COLO668 (cell line): ENCODE measurements at regions not wholly inside any gene's neighbourhood (a gene's known extent, or its start where the extent isn't known, plus 50 kb on each side); places are given as distances from the start of the nearest gene placed in this dataset.

Experiments
- DNase-seq: peaks from one replicate; lab custom pipeline; 2025; ENCODE audit not compliant: unreplicated experiment; lab: John Stamatoyannopoulos, UW

DNA sequence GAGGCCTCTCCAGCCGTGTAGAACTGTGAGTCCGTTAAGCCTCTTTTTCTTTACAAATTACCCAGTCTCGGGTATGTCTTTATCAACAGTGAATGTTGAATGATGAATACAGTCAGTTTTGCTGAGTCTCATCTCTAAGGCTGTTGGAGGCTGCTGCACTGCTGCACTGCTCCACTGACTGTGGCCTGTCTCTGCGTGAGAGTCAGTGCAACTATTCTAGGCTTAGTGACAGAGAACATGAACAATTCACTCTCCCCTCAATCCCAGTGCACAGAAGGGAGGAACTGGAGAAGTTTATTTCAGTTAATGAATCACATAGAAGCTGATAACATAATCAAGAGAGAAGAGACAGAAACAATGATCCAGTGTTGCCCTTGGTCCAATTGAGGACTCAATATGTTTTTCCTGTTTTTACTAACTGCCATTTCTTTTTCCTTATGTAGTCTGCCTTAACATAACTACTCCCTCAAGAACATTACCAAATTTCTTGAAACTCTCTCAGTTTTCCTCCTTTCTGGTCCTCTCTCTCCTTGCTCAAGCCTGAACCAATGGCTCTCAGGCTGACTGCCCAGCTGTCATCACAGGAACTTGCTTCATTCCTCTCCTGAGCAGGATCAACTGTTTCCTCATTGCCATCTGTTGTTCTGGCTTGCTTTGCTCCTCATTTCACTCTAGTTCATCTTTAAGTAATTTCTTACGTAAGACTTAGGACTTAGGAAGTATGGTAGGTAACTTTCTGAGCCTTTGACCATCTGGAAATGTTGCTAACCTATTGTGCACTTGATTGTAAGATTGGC lies 483.2 kb downstream of the METTL4 start:
- DNase-seq: no peak

DNA sequence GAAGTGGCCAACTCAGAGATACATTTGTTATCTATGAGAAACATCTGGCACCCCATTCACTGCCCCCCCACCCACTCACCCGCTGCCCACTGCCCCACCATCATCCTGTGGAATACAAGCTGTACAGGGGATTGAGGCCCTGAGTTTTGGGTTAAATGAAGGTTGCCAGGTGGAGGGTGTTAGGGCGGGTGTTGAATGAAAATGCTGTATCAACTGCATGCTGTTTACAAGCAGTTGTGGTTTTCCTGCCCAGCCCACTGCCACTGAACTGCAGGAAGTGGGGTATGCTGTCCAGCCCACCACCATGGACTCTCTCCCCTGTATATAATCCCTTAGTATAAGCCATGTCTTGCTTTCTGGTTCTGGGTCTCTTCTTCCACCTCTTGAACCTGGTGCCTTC lies 481.9 kb downstream of the METTL4 start:
- no peak for DNase-seq

DNA sequence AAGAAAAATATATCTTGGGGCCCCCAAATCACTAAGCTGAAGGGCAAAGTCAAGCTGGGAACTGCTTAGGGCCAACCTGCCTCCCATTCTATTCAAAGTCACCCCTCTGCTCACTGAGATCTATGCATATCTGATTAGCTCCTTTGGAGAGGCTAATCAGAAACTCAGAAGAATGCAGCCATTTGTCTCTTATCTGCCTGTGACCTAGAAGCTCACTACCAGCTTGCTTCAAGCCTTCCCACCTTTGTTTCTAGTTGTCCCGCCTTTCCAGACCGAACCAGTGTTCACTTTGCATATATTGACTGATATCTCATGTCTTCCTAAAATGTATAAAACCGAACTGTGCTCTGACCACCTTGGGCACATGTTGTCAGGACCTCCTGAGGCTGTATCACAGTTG lies 479.4 kb downstream of the METTL4 start:
- DNase-seq: no peak

DNA sequence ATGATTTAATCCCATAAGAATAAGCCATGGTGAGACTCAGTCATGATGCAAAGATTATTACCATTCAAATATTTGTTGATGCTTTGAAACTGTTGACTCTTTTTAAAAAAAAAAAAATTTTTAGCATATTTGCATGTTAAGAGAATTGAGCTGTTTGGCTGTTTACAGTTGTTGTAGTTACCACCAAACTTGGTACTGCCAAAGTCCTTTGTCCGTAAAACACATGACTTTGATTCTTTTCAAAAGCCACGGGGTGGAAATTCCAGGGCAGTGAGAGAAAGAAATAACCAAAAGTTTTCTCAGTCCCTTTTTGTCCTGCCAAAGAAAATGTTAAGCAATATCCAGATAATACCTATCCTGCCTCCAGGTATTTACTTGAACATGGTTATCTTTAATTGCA lies 474.8 kb downstream of the METTL4 start:
- DNase-seq: no peak

DNA sequence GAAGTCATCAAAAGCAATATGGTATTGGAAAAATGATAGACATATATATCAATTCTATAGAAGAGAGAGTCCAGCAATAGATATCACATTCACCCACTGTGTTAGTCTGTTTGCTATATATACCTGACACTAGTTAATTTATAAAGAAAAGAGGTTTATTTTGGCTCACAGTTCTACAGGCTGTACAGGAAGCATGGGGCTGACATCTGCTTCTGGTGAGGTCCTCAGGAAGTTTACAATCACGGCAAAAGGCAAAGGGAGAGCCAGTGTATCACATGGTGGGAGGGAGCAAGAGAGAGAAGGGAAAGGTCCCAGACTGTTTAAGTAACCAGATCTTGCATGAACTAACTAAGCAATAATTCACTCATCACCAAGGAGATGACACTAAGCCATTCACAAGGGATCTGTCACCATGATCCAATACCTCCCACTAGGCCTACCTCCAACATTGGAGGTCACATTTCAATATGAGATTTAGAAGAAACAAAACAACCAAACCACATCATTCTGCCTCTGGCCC lies 470.6 kb downstream of the METTL4 start:
- DNase-seq: no peak

DNA sequence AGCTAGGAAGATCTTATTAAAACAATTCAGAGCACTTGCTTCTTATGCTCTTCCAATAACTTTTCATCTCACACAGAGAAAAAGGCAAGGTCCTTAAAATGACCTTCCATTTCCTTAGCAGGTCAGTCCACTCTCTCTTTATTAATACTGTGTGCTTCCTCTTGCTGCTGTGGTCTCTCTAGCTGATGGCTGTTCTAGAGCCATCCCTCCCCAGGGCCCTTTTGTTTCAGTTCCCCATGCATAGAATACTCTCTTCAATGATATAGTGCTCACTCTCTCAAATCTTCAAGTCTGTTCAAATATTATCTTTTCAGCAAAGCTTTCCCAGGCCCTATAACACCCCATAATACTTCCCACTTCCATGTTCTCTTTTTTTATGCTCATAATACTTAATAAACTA lies 469.3 kb downstream of the METTL4 start:
- no peak for DNase-seq

DNA sequence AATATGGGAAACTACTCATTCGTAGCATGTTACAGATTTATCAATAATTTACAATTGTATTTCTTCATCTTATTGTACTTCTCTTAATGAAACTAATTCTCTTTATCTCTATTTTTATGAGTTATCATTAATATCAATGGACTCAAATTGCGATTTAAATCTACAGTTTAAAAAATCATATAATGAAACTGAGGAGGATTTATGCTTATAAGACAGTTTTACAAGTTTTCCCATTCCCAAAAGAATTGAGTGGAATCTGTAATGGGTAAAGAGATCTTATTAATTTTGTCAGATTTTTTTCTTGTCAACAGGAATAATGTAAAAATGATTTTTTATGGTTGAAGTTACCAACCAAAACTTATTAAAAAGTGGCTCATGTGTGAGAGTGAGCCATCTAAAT lies 468.0 kb downstream of the METTL4 start:
- no peak for DNase-seq

DNA sequence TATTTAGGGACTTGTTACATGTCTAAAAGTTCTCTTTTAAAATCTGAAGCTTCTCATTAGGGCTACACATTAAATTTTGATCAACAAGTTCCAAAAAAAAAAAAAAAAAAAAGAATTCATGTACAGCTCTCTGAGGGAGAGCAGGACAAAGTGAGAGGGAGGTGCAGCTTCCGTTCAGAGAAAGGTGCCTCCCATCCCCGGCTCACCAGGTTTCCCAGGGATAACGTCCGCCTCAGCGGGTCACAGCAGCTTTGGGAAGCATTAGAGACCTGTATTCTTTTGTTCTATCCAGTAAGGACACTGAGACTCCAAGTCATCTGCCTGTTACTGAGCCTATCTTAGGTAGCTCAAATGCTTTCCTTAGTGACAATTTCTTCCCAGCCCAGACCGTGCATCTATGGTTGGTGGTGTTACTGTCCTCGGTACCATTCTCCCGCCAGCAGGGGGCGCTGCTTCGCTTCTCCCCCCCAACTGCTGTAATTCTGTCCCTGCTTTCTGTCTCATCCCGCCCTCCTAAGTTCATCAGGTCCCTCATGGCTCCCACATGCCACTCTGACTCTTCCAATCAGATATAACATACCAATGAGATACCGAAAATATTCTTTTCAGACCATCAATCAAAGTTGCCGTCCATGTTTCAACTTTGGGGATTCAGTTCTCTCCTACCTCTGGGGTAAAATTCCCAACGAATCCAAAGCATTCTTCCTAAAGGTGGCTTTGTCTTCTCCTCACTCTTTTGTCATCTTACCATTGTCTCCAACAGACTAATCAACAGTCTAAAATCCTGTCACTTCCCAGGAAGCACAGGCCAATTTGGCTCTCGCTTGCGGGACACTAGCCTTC lies 466.5 kb downstream of the METTL4 start:
- DNase-seq: peak; percentile 60

DNA sequence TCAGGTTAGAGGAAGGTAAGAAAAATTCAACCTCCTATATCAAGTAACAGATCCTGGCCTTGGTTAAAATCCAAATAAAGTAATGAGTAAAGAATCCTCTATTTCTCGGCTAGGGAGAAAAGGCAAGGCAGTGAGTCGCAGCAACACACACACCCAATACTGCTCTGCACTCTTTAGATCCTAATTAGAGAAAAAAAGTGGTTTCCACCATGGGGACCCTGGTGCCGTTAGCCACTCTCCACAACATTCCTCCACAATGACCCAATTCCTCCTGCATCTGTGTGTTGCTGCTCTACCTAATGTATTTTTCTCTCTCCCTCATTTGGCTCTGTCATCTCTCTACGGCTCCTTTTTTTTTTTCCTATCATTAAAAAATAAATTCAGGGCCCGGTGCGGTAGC lies 462.7 kb downstream of the METTL4 start:
- no peak for DNase-seq

DNA sequence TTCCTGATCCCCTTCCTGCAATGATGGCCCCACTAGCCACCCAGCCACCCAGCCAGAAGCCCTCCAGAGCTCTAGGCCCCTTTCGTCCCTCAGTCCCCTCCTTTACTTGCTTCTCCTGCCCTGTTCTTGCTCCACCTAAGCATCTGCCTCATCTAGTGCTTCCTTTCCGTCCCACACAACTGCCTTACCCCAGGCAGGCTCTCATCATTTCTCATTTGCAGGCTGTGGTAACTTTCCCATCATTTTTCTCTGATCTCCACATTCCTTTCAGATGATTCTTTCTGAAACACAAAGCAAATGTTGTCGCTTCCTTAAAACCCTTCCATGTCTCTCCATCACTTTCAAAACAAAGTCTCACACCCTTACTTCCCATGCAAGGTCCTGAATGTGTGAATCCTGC lies 459.8 kb downstream of the METTL4 start:
- no peak for DNase-seq

DNA sequence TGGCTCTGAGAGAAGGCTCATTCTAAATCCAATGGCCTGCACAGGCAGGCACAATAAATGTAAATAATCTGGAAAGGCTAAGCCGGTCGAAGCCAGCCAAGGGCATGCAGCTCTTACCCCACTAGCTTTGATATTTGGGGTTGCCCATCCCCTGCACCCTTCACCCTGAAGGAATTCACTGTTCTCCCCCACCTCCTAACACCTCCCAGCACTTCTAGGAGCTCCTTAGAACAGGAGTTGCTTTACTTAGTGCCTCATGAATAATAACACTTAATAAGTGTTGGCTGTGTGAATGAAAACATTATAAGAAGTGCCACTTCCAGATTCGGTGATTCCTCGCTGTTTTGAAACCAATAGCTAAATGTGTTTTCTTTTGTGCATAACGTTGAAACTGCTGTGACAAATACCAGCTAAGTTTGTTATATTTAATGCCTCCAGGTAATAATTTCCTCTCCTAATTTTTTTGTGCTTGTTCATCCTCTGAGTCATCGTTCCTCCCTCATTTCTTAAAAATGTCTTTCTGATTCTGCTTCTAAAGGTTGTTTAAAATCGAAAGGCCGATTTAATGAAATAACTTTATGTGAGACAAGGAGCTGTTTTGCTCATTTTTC lies 458.8 kb downstream of the METTL4 start:
- DNase-seq: no peak

DNA sequence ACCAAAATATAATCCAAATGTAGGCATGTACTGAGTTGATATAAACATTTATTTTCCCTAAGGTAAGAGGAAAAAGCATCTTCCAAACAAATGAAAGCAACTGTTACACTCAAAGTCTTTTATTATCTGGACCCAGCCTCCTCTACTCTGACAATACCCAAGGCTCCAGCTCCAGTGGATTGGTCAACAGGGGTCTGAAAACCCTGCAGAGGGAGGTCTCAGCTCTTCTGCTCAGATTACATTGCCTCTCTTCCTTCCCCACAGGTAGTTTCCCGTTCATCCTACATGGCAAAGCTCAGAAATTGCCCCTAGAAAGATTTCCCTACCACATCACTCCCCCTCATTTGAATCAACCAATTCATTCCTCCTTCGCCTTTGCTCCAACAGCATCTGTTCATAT lies 457.0 kb downstream of the METTL4 start:
- no peak for DNase-seq

DNA sequence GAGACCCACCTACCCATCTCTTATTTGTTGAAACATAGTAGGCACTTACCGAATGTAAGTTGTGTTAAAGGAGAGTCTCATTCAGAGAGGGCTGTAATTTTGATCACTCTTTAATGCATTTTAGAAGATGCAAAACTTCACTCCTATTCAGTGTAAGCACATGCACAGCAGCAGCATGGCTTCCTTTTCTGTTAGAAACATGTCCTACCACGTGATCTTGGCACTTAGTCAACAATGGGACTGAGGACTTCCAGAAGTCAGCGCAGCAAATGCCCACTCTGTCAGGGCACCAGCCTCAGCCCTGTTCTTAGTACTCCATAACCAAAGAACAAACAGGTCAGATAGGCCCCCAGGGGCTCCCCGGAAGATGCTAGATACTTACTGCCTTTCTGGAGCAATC lies 456.5 kb downstream of the METTL4 start:
- no peak for DNase-seq

DNA sequence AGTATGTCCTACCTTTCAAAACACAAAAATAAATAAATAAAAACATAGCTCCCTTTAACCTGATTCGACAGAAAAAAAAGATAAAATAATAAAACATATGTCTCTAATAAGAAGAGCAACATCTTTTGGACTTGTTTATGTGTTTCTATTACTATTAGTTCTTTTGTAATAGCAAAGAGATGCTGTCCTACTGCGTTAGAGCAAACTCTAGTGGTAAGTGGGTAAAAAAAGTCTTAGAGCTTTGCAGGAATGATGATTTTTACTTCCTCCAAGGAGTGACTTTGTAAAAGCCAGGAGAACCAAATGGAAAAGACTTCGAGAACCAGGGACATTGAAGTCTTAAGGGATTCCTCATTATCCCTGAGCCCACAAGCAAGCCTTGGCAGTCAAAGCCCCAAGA lies 450.1 kb downstream of the METTL4 start:
- DNase-seq: no peak

DNA sequence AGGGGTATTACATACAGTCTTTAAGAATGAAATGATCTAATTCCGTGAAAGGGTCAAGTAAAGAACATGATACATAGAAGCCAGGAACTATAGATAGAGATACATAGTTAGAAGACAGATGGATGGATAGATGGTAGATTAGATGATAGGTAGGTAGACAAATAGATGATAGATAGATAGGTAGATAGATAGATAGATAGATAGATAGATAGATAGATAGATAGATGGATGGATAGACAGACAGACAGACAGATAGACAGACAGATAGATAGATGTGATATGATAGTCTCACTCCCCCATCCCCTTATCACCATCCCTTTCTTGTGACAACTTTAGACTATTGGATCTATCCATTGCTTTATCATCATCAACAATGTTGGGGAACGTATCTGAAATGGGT lies 448.2 kb downstream of the METTL4 start:
- no peak for DNase-seq

DNA sequence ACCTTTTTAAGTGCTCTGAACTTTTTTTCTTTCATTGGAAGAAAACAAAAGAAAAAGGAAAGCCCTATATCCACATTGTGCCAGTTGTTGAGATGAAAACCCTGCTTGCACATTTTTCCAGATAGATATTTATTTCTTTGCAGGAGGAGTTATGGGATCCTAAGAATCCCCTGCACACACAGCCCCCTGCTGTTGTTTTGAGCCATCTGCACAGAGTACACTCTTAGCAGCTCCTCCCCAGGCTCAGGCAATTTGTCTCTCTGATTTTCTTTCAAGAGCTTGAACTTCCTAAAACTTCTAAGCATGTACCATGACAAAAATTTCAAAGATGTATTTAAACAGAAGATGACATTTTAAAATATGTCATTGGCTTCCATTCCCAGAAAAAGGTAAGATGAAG lies 436.9 kb downstream of the METTL4 start:
- DNase-seq: no peak

DNA sequence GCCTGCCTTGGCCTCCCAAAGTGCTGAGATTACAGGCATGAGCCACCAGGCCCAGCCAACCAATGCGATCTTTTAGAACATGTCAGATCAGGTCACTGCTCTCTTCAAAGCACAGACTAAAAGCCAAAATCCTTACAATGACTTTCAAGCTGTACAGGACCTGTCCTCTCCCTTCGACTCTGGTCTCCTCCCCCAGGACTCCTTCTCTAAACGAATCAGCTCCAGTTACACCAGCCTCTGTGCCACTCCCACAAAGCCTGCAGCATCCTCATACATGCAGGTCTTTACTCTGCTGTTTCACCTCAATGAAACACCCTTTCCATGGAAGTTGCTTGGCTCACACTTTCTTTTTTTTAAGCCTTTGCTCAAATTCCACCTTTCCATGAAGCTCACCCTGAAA lies 436.0 kb downstream of the METTL4 start:
- DNase-seq: no peak

DNA sequence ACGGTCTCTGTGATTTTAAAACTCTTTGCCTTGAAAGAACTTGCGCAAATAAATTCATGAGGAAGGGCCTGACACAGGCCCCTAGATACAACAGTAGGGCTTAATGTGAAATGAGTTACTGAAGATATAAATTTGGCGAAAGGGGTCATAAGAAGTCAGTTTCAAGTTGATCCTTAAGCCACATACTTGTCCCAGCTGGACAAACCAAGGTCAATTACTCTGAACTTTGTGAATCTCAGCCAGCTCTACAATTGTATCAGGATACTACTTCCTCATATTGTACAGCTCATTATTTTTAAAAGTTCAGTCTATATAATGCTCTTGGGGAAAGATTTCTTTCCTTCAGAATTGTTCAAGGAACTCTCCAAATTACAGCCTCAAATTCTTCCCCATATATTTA lies 432.8 kb downstream of the METTL4 start:
- no peak for DNase-seq

DNA sequence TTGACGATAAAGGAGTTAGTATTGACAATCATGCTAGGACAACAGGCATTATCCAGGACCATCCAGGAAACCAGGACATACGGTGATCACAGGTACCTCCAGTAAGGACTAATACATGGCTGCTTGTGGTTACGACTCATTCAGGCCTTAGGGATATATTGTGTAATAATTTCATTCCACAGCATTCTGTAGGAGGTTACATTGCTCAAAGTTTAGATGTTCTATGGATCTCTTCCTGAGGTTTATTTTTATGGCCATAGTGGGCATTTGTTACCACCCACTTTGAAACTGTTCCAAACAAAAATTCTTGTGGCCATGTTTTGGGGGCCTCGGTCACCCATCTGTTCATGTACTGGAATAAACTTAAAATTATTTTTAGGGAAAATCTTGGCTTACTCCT lies 431.6 kb downstream of the METTL4 start:
- no peak for DNase-seq

DNA sequence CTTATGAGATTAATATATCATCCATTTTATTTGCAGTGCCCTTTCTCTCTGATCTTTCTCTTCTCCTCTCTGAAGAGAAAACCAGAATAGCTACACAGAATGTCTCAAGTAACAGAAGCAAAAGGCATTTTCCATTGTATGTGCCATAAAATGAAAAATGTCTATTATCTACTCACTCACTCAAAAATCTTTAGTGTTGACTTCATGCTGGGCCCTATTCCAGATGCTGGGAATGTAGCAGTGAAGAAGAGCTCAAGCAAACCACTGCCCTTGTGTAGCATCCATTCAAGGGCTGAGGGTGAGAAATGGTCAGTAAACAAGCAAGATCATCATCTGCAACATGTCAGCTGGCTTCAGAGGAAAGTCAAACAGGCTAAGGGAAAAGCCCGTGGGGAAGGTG lies 427.7 kb downstream of the METTL4 start:
- DNase-seq: no peak

DNA sequence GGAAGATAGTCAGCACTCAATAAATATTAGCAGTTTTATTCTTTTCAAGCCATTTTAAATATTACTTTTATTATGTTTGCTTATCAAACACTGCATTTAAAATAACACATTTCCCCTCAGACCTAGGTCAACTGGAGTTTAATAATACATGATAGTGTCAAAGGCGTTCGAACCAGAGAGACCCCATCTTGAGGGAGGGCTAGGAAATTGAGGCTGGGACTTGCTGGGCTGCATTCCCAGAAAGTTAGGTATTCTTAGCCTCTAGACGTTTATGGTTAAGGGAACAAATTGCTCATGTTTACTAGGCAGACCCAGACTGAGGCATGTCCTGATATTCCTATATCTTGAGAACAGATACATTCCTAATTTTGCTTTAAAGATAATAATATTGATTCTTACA lies 426.5 kb downstream of the METTL4 start:
- DNase-seq: no peak

DNA sequence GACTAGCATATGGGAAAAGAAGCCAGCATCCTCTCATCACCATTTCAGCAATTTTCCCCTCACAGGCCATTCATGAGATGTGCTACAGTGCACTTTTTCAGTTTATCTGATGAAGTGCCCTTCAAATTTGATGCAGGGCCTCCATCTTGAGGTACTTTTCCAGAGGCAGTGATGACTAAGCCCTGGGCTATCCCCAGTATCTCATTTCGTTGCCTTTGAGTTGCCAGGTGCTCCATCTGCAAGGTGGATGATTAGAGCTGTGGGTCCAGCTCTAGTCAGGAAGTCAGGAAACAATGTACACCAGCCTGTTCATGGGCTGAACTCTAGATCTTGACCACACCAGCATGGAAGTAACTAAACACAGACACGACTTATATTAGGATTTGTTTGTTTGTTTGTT lies 425.2 kb downstream of the METTL4 start:
- no peak for DNase-seq
